Lower leg skin (tissue), 4 donors: ENCODE measurements at regions not wholly inside any gene's neighbourhood (a gene's known extent, or its start where the extent isn't known, plus 50 kb on each side); places are given as distances from the start of the nearest gene placed in this dataset.
A peak's percentile ranks its signal among the peaks of the same experiment; 100 is the strongest.

Experiments used
- DNase-seq, 2 donors: peaks; one replicate each; pipeline ENCODE4 v3.0.0-alpha.2; 2019; ENCODE audit warnings: low spot score in 2 of 2
- H3K4me3 ChIP-seq: fragments of 200-600 bp; sonication (generic); 2 replicates; pipeline ENCODE4 v1.5.1; 2017; ENCODE audit warnings: mild to moderate bottlenecking, low read depth; ENCODE audit not compliant: poor library complexity, severe bottlenecking
- POLR2A ChIP-seq, 2 donors: fragments of 450-650 bp; IDR thresholded peaks; one replicate each; pipeline ENCODE4 v1.6.1; 2016 to 2017; ENCODE audit warnings: antibody characterized with exemption in 2 of 2, mild to moderate bottlenecking in 1 of 2, moderate library complexity in 1 of 2
- WGBS, 2 donors: methylation state at CpG; one replicate each; pipeline ENCODE4 v1.1.5; 2018; 5-methylcytosine and 5-hydroxymethylcytosine counted together
- intact Hi-C: fragments of 100-400 bp; cut with DNase I; formaldehyde crosslinking; loops from one replicate; pipeline ENCODE4 v1.15.0; 2023; ENCODE audit warnings: low total_unique reads
- TF ChIP-seq, protein P1 (sequence below), 3 donors: fragments of 450-650 bp; IDR thresholded peaks; one replicate each; pipeline ENCODE4 v1.5.1; 2016; ENCODE audit warnings: antibody characterized with exemption in 3 of 3, mild to moderate bottlenecking in 3 of 3, moderate library complexity in 2 of 3

DNA sequence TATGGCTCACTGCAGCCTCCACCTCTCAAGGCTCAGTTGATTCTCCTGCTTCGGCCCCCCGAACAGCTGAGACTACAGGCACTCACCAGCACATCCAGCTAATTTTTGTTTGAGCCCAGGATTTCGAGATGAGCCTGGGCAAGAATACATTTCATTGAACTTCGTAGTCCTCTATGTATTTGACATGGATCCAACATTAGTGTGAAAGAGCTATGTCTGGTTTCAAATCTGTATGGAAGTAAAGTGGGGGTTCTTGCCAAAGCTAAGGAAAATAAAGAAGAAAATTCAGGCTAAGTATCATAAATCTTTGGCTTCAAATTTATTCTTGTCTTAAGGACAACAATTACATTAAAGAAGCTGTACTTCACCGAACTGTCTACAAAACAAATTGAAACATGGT is 1291.7 kb upstream of the CRIM1 start:
- WGBS, 2 donors, result 78 to 83% methylated on average over 5 of the region's 5 CpGs
- no peak overlapping the region for H3K4me3 ChIP-seq
- TF ChIP-seq, protein P1, sequence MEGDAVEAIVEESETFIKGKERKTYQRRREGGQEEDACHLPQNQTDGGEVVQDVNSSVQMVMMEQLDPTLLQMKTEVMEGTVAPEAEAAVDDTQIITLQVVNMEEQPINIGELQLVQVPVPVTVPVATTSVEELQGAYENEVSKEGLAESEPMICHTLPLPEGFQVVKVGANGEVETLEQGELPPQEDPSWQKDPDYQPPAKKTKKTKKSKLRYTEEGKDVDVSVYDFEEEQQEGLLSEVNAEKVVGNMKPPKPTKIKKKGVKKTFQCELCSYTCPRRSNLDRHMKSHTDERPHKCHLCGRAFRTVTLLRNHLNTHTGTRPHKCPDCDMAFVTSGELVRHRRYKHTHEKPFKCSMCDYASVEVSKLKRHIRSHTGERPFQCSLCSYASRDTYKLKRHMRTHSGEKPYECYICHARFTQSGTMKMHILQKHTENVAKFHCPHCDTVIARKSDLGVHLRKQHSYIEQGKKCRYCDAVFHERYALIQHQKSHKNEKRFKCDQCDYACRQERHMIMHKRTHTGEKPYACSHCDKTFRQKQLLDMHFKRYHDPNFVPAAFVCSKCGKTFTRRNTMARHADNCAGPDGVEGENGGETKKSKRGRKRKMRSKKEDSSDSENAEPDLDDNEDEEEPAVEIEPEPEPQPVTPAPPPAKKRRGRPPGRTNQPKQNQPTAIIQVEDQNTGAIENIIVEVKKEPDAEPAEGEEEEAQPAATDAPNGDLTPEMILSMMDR (IDR thresholded peaks at IDR 0.05), result no peak
- TF ChIP-seq POLR2A (IDR thresholded peaks at IDR 0.05), result no peak
- DNase-seq, result peak in 1 of 2 donors; percentile 32
- intact Hi-C loops, result no loop called here

DNA sequence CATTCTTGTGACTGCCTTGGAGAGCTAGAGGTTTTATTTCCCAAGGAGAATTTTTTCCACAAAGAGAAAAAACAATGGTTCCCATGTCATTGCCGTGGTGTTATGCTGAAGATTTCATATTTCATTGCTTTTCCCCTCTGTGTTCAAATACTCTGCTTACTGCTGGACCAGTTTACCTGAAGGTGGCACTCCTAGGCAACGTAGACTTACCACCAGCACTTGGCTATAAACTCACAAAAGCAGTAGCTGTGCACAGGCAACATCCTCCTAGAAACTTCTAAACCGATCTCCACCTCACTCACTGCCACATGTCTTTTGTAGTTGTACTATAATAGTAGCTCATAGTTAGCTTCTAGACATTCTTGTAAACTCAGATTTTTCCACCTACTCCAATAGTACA is 1319.7 kb upstream of the CRIM1 start:
- H3K4me3 ChIP-seq, result no peak overlapping the region
- intact Hi-C loops, result no loop called here
- TF ChIP-seq, protein P1 (IDR thresholded peaks at IDR 0.05), result no peak
- TF ChIP-seq POLR2A (IDR thresholded peaks at IDR 0.05), result no peak
- WGBS, 2 donors, result 43 to 45% methylated on average over 3 of the region's 3 CpGs
- no peak for DNase-seq

DNA sequence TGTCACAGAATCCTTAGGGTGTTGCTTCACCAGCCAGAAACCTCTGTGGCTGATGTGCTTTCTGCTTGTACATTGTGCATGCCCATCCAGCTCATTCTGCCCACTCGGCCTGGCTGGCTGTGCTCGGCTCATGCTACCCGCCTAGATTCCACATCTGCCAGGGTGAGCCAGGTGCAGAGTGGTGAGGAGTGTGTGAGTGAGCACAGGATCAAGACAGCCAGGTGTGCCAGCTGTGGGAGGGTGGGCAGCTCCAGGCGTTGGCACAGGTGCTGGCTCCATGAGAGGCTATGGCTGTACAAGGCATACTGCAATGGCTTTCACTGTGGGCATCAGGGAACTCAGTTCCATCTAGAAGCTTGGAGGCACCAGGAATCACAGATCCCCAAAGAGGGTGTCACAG is 1321.8 kb upstream of the CRIM1 start:
- no peak overlapping the region for H3K4me3 ChIP-seq
- TF ChIP-seq POLR2A (IDR thresholded peaks at IDR 0.05), result no peak
- TF ChIP-seq, protein P1 (IDR thresholded peaks at IDR 0.05), result no peak
- no peak for DNase-seq
- WGBS, 2 donors, result 77 to 85% methylated on average over 4 of the region's 4 CpGs
- intact Hi-C loops, result no loop called here

DNA sequence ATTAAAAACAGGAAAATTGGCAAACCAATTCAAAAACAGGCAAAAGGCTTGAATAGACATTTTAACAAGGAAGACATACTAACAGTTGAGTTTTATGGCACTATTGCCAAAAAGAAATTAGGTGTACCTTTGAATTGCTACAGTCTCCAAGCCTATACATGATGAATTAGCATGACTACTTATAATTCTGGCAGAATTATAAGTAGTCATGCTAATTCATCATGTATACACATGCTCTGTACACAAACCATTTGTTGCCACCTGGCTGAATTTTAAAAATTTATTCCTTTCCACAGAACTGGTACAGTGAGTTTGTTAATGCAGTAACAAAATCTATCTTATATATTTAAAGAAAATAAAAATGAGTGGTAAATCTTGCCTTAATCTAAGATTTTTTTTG is 1332.0 kb upstream of the CRIM1 start:
- TF ChIP-seq, protein P1 (IDR thresholded peaks at IDR 0.05), result no peak
- no peak for TF ChIP-seq POLR2A (IDR thresholded peaks at IDR 0.05)
- intact Hi-C loops, result no loop called here
- no peak overlapping the region for H3K4me3 ChIP-seq
- DNase-seq, result no peak

DNA sequence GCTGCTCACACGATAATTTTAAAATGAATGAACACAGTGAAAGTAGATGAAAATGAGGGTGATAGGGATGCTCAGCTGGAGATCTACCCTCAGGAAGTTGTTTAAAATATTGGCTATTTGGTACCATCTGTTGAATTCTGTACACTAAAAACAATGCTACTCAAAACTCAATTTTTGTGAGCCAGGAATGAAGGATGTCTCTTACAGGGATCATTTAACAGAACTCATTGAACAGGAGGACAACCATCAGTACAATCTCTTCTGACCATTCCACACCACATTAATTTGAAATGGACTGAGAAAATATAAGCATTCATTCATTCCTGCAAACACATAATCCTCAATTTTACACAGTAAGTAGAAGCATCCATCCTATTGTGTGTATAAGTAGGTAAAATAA is 1355.1 kb upstream of the CRIM1 start:
- intact Hi-C loops, result no loop called here
- WGBS, 2 donors, result 85 to 97% methylated on average over 1 of the region's 1 CpG
- H3K4me3 ChIP-seq, result no peak overlapping the region
- no peak for DNase-seq
- no peak for TF ChIP-seq POLR2A (IDR thresholded peaks at IDR 0.05)
- TF ChIP-seq, protein P1 (IDR thresholded peaks at IDR 0.05), result no peak

DNA sequence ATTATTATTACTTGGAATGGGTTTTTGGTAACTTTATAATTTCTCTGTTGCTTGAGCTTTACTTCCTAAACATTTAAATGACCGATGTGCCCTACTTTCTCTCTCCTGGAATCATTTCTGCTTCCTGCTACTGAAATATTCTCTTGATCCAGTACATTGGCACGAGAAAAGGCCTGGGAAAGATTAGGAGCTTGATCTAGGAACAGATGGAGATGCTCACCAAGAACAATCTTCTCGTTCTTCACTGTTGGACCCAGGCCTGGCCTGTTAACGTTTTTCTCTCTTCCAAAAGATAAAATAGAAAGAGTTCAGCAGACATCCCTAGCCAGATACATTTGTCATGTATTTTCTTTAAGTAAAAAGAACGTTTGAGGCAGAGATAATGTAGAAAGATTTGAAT is 1356.8 kb upstream of the CRIM1 start:
- TF ChIP-seq POLR2A (IDR thresholded peaks at IDR 0.05), result no peak
- TF ChIP-seq, protein P1 (IDR thresholded peaks at IDR 0.05), result no peak
- DNase-seq, result no peak
- H3K4me3 ChIP-seq, result no peak overlapping the region
- intact Hi-C loops, result no loop called here
- WGBS, 2 donors, result 46 to 63% methylated on average over 5 of the region's 5 CpGs
